ENCODE measurements at regions not wholly inside any gene's neighbourhood (a gene's known extent, or its start where the extent isn't known, plus 50 kb on each side); places are given as distances from the start of the nearest gene placed in this dataset.

- H3K36me3 Mint-ChIP-seq (ENCODE audit: insufficient read depth in 2 of 2), result no peaks in the 10 kb centered on the region
- ATAC-seq (replicated peaks in 1 of 2) (no peak), DNase-seq (no peak)
- no peaks in the 10 kb centered on the region for H3K4me1 Mint-ChIP-seq (ENCODE audit: low read depth)
- H3K4me3 Mint-ChIP-seq, result no peak overlapping the region
- H3K9me3 Mint-ChIP-seq, result no peaks in the 10 kb centered on the region
- no peak overlapping the region for H3K27ac Mint-ChIP-seq
- no peaks in the 10 kb centered on the region for H3K27me3 Mint-ChIP-seq (ENCODE audit: low read depth)
Measured at GRCh38 chr3:168216851-168217250, 121.1 kb upstream of the GOLIM4 start.

- no peak for DNase-seq
- Mint-ChIP-seq H3K27me3 (ENCODE audit: low read depth) (no peaks in the 10 kb centered on the region), H3K4me1 (ENCODE audit: low read depth) (no peaks in the 10 kb centered on the region), H3K36me3 (ENCODE audit: insufficient read depth in 2 of 2) (no peaks in the 10 kb centered on the region), H3K27ac (no peak overlapping the region), H3K4me3 (peak overlapping the region in 1 of 2 donors; percentile 40), H3K9me3 (no peaks in the 10 kb centered on the region)
- ATAC-seq (replicated peaks in 1 of 2), result peak; percentile 34 to 54
Measured at GRCh38 chr3:168213920-168214319, 118.2 kb upstream of the GOLIM4 start.

DNA sequence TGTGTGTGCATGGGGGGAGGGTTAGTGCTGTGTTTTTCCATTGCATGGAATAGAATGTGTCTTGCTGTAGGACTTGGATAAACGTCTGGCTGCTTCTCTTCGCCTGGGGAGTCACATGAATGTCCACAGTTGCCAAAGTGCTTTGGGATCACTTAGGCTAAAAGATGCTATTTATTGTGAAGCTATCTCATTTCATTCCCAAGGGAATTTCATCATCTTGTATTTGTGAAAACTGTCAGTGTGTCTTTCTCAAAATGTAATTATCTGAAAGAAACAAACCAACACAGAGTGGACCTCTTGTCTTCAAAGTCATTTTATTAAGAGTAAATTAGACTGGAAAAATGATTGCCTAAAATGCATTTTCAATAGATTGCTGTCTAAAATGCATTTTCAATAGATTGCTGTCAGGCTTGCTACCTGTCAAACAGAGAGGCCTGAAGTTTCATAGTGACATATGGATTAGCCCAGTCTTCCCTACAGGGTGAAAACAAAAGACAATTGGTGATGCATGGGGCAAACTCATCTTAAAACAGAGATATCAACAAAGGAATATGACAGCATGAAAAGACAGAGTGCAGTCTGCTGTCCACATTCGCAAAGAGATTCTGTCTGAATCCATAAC is 117.1 kb upstream of the GOLIM4 start:
- no peaks in the 10 kb centered on the region for H3K36me3 Mint-ChIP-seq (ENCODE audit: insufficient read depth in 2 of 2)
- H3K9me3 Mint-ChIP-seq, result no peaks in the 10 kb centered on the region
- no peak for ATAC-seq (replicated peaks in 1 of 2)
- DNase-seq, result no peak
- no peaks in the 10 kb centered on the region for H3K27me3 Mint-ChIP-seq (ENCODE audit: low read depth)
- peak overlapping the region in 1 of 2 donors; percentile 43 for H3K4me3 Mint-ChIP-seq
- H3K27ac Mint-ChIP-seq, result no peak overlapping the region
- no peaks in the 10 kb centered on the region for H3K4me1 Mint-ChIP-seq (ENCODE audit: low read depth)

GRCh38 chr3:168205451-168205850 is 109.7 kb upstream of the GOLIM4 start:
- Mint-ChIP-seq H3K27me3 (ENCODE audit: low read depth) (no peaks in the 10 kb centered on the region), H3K27ac (no peak overlapping the region), H3K9me3 (no peaks in the 10 kb centered on the region), H3K36me3 (ENCODE audit: insufficient read depth in 2 of 2) (no peaks in the 10 kb centered on the region), H3K4me3 (no peak overlapping the region), H3K4me1 (ENCODE audit: low read depth) (no peaks in the 10 kb centered on the region)
- DNase-seq, result no peak
- no peak for ATAC-seq (replicated peaks in 1 of 2)

DNA sequence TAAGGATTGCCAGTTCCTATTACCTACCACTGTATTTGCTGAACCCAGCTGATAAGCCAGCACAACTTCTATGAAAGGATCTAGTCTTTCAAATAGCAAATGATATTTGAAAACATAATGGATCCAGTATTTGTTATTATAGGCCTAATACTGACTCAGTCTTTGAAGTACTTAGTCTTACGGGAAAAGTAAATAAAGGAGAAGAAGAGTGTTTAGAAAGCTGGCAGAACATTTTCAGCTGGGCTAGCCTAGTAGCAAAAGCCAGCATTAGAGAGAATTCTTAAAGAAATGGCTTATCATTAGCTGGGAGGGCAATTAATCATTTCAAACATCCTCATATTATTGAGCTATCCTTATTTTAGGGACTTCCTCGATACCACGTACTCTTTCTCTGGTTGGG is 101.4 kb upstream of the GOLIM4 start:
- Mint-ChIP-seq H3K27me3 (ENCODE audit: low read depth) (no peaks in the 10 kb centered on the region), H3K4me3 (no peak overlapping the region)
- no peak for ATAC-seq (replicated peaks in 1 of 2)

DNA sequence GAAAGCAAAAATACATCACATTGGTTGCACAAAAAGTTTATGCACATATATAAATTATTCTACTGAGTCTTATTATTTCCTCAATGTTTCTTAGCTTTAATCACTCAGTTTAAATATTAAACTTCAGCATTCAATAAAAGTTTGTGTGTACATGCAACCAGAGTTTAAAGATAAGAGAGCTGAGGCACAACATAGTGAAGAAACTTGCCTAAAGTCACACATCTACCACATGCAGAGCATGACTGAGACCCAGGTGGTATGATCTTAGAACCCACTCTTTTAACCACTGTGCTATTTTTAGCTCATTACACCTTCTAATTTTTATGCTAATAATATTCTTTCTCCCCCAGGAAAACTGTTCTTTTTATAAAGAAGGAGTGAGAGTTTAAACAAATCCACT is 96.1 kb upstream of the GOLIM4 start:
- no peak for DNase-seq
- H3K27ac Mint-ChIP-seq, result no peak overlapping the region
- H3K9me3 Mint-ChIP-seq, result no peaks in the 10 kb centered on the region
- H3K27me3 Mint-ChIP-seq (ENCODE audit: low read depth), result peaks cover 10% of the 10 kb centered on the region
- ATAC-seq (replicated peaks in 1 of 2), result no peak
- H3K4me1 Mint-ChIP-seq (ENCODE audit: low read depth), result no peaks in the 10 kb centered on the region
- H3K4me3 Mint-ChIP-seq, result no peak overlapping the region
- no peaks in the 10 kb centered on the region for H3K36me3 Mint-ChIP-seq (ENCODE audit: insufficient read depth in 2 of 2)

More for the DNA sequence above, 101.4 kb upstream of the GOLIM4 start:
- no peak overlapping the region for H3K27ac Mint-ChIP-seq
- DNase-seq, result no peak
- H3K9me3 Mint-ChIP-seq, result no peaks in the 10 kb centered on the region
- no peaks in the 10 kb centered on the region for H3K36me3 Mint-ChIP-seq (ENCODE audit: insufficient read depth in 2 of 2)
- no peaks in the 10 kb centered on the region for H3K4me1 Mint-ChIP-seq (ENCODE audit: low read depth)

DNA sequence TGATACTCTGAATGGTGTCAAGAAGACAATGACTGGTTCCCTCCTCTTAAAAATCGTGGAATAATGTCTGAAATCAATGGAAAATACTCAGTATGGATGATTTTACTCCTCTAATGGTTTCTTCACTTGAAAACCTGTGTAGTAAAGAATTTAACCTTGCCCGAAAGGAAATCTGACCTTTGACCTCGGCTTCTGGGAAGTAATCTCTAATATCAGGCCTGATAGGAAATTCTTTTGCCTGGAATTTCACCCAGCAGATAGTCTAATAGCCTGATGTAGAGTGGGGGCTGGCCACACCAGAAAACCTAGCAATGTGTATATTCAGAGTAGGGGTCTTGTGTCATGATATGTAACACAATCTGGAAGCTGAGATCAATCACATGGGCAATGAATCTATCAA is 91.5 kb upstream of the GOLIM4 start:
- H3K27me3 Mint-ChIP-seq (ENCODE audit: low read depth), result peaks cover 10% of the 10 kb centered on the region
- H3K4me3 Mint-ChIP-seq, result no peak overlapping the region
- H3K9me3 Mint-ChIP-seq, result no peaks in the 10 kb centered on the region
- no peak overlapping the region for H3K27ac Mint-ChIP-seq
- H3K36me3 Mint-ChIP-seq (ENCODE audit: insufficient read depth in 2 of 2), result no peaks in the 10 kb centered on the region
- no peak for ATAC-seq (replicated peaks in 1 of 2)
- no peak for DNase-seq
- no peaks in the 10 kb centered on the region for H3K4me1 Mint-ChIP-seq (ENCODE audit: low read depth)

DNA sequence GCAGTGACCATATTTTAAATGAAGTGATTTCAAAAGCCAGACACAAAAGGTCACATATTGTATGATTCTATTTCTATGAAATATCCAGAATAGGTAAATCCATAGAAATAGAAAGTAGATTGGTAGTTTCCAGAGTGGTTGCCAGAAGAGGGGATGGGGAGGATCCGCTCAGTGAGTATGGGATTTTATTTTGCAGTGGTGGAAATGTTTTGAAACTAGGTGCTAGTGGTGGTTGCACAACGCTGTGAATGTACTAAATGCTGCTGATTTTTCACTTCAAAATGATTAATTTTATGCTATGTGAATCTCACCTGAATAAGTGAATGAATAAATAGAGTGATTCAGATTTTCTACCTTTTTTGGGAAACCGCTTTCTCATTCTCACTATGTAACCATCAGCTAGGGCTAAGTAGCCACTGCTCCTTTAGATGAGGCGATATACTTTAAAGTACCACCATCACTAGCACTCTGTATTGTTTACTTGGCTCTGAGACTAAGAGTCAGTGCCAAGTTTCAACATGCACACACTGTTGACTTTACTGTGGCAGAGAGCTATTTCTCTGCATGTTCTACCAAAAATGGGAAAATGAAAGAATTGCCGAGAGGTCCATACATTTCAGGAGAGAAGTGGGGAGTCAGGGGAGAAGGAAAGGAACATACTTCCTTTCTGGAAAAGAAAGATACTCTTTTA is 90.7 kb upstream of the GOLIM4 start:
- H3K36me3 Mint-ChIP-seq (ENCODE audit: insufficient read depth in 2 of 2), result no peaks in the 10 kb centered on the region
- H3K4me3 Mint-ChIP-seq, result no peak overlapping the region
- DNase-seq, result no peak
- no peaks in the 10 kb centered on the region for H3K4me1 Mint-ChIP-seq (ENCODE audit: low read depth)
- H3K27me3 Mint-ChIP-seq (ENCODE audit: low read depth), result peaks cover 10% of the 10 kb centered on the region
- ATAC-seq (replicated peaks in 1 of 2), result no peak
- H3K9me3 Mint-ChIP-seq, result no peaks in the 10 kb centered on the region
- H3K27ac Mint-ChIP-seq, result no peak overlapping the region

- H3K27ac Mint-ChIP-seq, result no peak overlapping the region
- no peak for ATAC-seq (replicated peaks in 1 of 2)
- peaks cover 2% of the 10 kb centered on the region for H3K27me3 Mint-ChIP-seq (ENCODE audit: low read depth)
- H3K4me3 Mint-ChIP-seq, result no peak overlapping the region
- no peak for DNase-seq
- H3K9me3 Mint-ChIP-seq, result no peaks in the 10 kb centered on the region
- no peaks in the 10 kb centered on the region for H3K4me1 Mint-ChIP-seq (ENCODE audit: low read depth)
- H3K36me3 Mint-ChIP-seq (ENCODE audit: insufficient read depth in 2 of 2), result no peaks in the 10 kb centered on the region
Measured at GRCh38 chr3:168183774-168184173, 88.0 kb upstream of the GOLIM4 start.

DNA sequence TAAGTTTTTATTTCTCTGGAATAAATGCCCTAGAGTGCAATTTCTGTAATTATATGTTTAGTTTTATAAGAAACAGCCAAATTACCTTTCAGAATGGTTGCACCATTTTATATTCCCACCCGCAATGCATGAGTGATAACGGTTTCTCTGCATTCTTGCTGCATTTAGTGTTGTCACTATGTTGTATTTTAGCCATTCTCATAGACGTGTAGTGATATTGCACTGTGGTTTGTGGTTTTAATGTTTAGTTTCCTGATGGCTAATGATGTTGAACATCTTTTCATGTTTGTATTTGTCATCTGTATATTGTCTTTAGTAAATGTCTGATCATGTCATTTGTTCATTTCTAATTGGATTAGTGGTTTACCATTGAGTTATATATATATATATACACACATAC is 73.0 kb upstream of the GOLIM4 start:
- no peaks in the 10 kb centered on the region for H3K27me3 Mint-ChIP-seq (ENCODE audit: low read depth)
- no peaks in the 10 kb centered on the region for H3K4me1 Mint-ChIP-seq (ENCODE audit: low read depth)
- ATAC-seq (replicated peaks in 1 of 2) (no peak), DNase-seq (no peak)
- H3K36me3 Mint-ChIP-seq (ENCODE audit: insufficient read depth in 2 of 2), result no peaks in the 10 kb centered on the region
- no peak overlapping the region for H3K4me3 Mint-ChIP-seq
- H3K9me3 Mint-ChIP-seq, result no peaks in the 10 kb centered on the region
- H3K27ac Mint-ChIP-seq, result no peak overlapping the region

- peak; percentile 34 to 49 for DNase-seq
- ATAC-seq (replicated peaks in 1 of 2), result no peak
- Mint-ChIP-seq H3K36me3 (ENCODE audit: insufficient read depth in 2 of 2) (no peaks in the 10 kb centered on the region), H3K4me1 (ENCODE audit: low read depth) (no peaks in the 10 kb centered on the region), H3K27ac (no peak overlapping the region), H3K27me3 (ENCODE audit: low read depth) (no peaks in the 10 kb centered on the region), H3K4me3 (no peak overlapping the region), H3K9me3 (no peaks in the 10 kb centered on the region)
Measured at GRCh38 chr3:168165390-168166269, 69.9 kb upstream of the GOLIM4 start.

DNA sequence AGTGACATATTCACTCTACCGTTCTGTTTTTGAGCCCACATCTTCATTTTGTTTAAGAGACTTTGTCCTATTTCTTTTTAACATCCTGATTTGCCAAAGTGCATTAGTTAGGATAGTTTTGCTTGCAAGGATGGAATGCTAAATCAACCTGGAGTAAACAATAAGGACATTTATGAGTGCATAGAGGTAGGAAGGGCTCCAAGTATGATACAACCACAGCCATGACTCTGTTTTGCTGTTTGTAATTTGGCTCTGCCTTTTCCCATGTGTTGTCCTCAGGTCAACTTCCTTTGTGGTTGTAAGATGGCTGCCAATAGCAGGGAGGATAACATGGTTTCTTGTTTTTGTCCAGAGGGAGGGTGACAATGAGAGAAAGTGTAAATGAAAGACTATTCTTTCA is 66.4 kb upstream of the GOLIM4 start:
- peaks cover 14% of the 10 kb centered on the region for H3K27me3 Mint-ChIP-seq (ENCODE audit: low read depth)
- ATAC-seq (replicated peaks in 1 of 2), result no peak
- H3K36me3 Mint-ChIP-seq (ENCODE audit: insufficient read depth in 2 of 2), result no peaks in the 10 kb centered on the region
- H3K27ac Mint-ChIP-seq, result no peak overlapping the region
- H3K9me3 Mint-ChIP-seq, result no peaks in the 10 kb centered on the region
- H3K4me1 Mint-ChIP-seq (ENCODE audit: low read depth), result no peaks in the 10 kb centered on the region
- H3K4me3 Mint-ChIP-seq, result no peak overlapping the region
- DNase-seq, result no peak

DNA sequence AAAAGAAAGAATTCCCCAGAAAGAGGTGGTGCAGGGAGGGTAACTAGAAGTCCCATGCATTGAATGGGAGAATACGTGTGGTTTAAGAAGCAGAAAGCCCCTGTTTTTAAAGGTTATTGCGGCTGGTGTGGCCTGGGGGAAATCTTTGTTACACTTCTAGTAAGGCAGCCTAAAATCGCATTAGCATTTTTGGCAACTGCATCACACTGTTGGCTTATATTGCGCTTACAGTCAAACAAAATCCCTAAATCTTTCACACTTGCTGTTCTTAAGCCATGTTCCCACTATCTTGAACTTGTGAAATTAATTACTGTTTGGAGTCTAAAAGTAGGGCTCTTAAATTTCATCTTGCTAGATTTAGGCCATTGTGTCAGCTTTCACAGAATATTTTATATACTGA is 66.0 kb upstream of the GOLIM4 start:
- H3K36me3 Mint-ChIP-seq (ENCODE audit: insufficient read depth in 2 of 2), result no peaks in the 10 kb centered on the region
- no peaks in the 10 kb centered on the region for H3K9me3 Mint-ChIP-seq
- no peak overlapping the region for H3K4me3 Mint-ChIP-seq
- no peak for ATAC-seq (replicated peaks in 1 of 2)
- peaks cover 14% of the 10 kb centered on the region for H3K27me3 Mint-ChIP-seq (ENCODE audit: low read depth)
- no peak overlapping the region for H3K27ac Mint-ChIP-seq
- H3K4me1 Mint-ChIP-seq (ENCODE audit: low read depth), result no peaks in the 10 kb centered on the region
- DNase-seq, result no peak

Data from activated T-cell treated with anti-CD3 and anti-CD28 coated beads, Interleukin-2, amount 50 U/mL, for 72 hours (primary cell).